Neural progenitor cell (in vitro differentiated cells): ENCODE measurements at regions not wholly inside any gene's neighbourhood (a gene's known extent, or its start where the extent isn't known, plus 50 kb on each side); places are given as distances from the start of the nearest gene placed in this dataset.

Source experiments
- DNase-seq: peaks from one replicate; pipeline ENCODE4 v3.0.0-alpha.2; 2016; ENCODE audit warnings: low spot score
- H2AFZ ChIP-seq: fragments of 200-600 bp; sonication (generic); replicated peaks from 2 replicates; pipeline ENCODE4 v1.6.1; 2016; ENCODE audit warnings: antibody characterized with exemption
- H3F3A ChIP-seq: fragments of 200-600 bp; sonication (generic); 2 replicates; pipeline ENCODE4 v1.6.1; 2016; ENCODE audit warnings: antibody characterized with exemption, low read depth
- H3K27ac ChIP-seq: fragments of 200-600 bp; sonication (generic); 2 replicates; pipeline ENCODE4 v1.5.1; 2016; ENCODE audit warnings: mild to moderate bottlenecking
- H3K27me3 ChIP-seq: fragments of 200-600 bp; sonication (generic); 2 replicates; pipeline ENCODE4 v1.6.1; 2016; ENCODE audit warnings: mild to moderate bottlenecking, moderate library complexity
- H3K36me3 ChIP-seq: fragments of 200-600 bp; sonication (generic); 2 replicates; pipeline ENCODE4 v1.5.1; 2016
- H3K4me1 ChIP-seq: fragments of 200-600 bp; sonication (generic); 2 replicates; pipeline ENCODE4 v1.6.1; 2016; ENCODE audit warnings: mixed run types
- H3K4me2 ChIP-seq: fragments of 200-600 bp; sonication (generic); 2 replicates; pipeline ENCODE4 v1.6.1; 2016
- H3K4me3 ChIP-seq: fragments of 200-600 bp; sonication (generic); 2 replicates; pipeline ENCODE4 v1.5.1; 2016
- H3K79me2 ChIP-seq: fragments of 200-600 bp; sonication (generic); 2 replicates; pipeline ENCODE4 v1.6.1; 2016; ENCODE audit warnings: low read depth
- H3K9ac ChIP-seq: fragments of 200-600 bp; sonication (generic); 2 replicates; pipeline ENCODE4 v1.6.1; 2016
- H3K9me3 ChIP-seq: fragments of 200-600 bp; sonication (generic); 2 replicates; pipeline ENCODE4 v1.5.1; 2016; ENCODE audit warnings: low read depth
- H4K20me1 ChIP-seq: fragments of 200-600 bp; sonication (generic); 2 replicates; pipeline ENCODE4 v1.6.1; 2016; ENCODE audit warnings: low read depth
- H3K27ac Mint-ChIP-seq: 3 replicates; pipeline ENCODE4 v1.8.0; 2021; ENCODE audit warnings: mixed read lengths
- H3K27me3 Mint-ChIP-seq: 2 replicates; pipeline ENCODE4 v1.8.0; 2022; ENCODE audit warnings: low read depth, mild to moderate bottlenecking, inconsistent platforms, moderate library complexity, mixed read lengths; ENCODE audit not compliant: insufficient read depth
- H3K36me3 Mint-ChIP-seq: 3 replicates; pipeline ENCODE4 v1.8.0; 2021; ENCODE audit warnings: mixed read lengths
- H3K4me1 Mint-ChIP-seq: 3 replicates; pipeline ENCODE4 v1.8.0; 2021; ENCODE audit warnings: mixed read lengths
- H3K4me3 Mint-ChIP-seq: 3 replicates; pipeline ENCODE4 v1.8.0; 2021; ENCODE audit warnings: mild to moderate bottlenecking, moderate library complexity, mixed read lengths
- H3K9me3 Mint-ChIP-seq: 3 replicates; pipeline ENCODE4 v1.8.0; 2020; ENCODE audit warnings: mixed read lengths
- EZH2 ChIP-seq: fragments of 200-600 bp; sonication (generic); IDR thresholded peaks from 2 replicates; pipeline ENCODE4 v1.6.1; 2017; ENCODE audit warnings: antibody characterized with exemption, mild to moderate bottlenecking, moderate library complexity
- EZH2phosphoT487 ChIP-seq: fragments of 200-600 bp; sonication (generic); IDR thresholded peaks from 2 replicates; pipeline ENCODE4 v1.6.1; 2017; ENCODE audit warnings: antibody characterized with exemption
- TF ChIP-seq, protein P1 (sequence below): fragments of 200-600 bp; sonication (generic); IDR thresholded peaks from 2 replicates; pipeline ENCODE4 v1.5.1; 2017; ENCODE audit warnings: antibody characterized with exemption, mild to moderate bottlenecking

DNA sequence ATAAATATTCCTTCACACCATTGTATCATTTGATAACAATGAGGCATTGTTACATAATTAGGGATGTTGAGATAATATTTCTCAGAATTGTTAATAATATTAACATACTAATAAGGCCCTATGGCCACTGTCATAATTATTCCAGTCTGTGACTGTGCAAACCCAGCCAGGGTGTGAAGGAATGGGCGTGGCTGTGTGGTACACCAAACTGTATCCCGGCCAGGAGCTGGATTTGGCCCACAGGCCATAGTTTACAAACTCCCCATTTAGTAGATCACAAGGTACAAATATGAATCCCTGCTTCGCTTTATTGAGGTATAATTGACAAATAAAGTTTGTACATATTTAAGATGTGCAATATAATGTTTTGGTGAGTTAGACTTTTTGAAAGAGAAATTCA, 894.7 kb downstream of the C6orf118 start:
- TF ChIP-seq EZH2 (no peak), EZH2phosphoT487 (no peak)
- TF ChIP-seq, protein P1, sequence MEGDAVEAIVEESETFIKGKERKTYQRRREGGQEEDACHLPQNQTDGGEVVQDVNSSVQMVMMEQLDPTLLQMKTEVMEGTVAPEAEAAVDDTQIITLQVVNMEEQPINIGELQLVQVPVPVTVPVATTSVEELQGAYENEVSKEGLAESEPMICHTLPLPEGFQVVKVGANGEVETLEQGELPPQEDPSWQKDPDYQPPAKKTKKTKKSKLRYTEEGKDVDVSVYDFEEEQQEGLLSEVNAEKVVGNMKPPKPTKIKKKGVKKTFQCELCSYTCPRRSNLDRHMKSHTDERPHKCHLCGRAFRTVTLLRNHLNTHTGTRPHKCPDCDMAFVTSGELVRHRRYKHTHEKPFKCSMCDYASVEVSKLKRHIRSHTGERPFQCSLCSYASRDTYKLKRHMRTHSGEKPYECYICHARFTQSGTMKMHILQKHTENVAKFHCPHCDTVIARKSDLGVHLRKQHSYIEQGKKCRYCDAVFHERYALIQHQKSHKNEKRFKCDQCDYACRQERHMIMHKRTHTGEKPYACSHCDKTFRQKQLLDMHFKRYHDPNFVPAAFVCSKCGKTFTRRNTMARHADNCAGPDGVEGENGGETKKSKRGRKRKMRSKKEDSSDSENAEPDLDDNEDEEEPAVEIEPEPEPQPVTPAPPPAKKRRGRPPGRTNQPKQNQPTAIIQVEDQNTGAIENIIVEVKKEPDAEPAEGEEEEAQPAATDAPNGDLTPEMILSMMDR, result no peak
- Mint-ChIP-seq H3K9me3 (peaks cover 9% of the 10 kb centered on the region), H3K36me3 (no peaks in the 10 kb centered on the region), H3K4me3 (no peak overlapping the region), H3K27me3 (peaks cover 3% of the 10 kb centered on the region), H3K4me1 (peaks cover 33% of the 10 kb centered on the region), H3K27ac (peak overlapping the region; percentile 44)
- Histone ChIP-seq H3K27me3 (no peaks in the 10 kb centered on the region), H3K4me2 (no peak overlapping the region), H3F3A (no peaks in the 10 kb centered on the region), H3K4me1 (peaks cover 14% of the 10 kb centered on the region), H3K36me3 (no peaks in the 10 kb centered on the region), H3K4me3 (no peak overlapping the region), H4K20me1 (no peaks in the 10 kb centered on the region), H3K9me3 (no peaks in the 10 kb centered on the region), H2AFZ (no peak overlapping the region), H3K9ac (no peak overlapping the region), H3K27ac (no peak overlapping the region), H3K79me2 (no peaks in the 10 kb centered on the region)
- no peak for DNase-seq

DNA sequence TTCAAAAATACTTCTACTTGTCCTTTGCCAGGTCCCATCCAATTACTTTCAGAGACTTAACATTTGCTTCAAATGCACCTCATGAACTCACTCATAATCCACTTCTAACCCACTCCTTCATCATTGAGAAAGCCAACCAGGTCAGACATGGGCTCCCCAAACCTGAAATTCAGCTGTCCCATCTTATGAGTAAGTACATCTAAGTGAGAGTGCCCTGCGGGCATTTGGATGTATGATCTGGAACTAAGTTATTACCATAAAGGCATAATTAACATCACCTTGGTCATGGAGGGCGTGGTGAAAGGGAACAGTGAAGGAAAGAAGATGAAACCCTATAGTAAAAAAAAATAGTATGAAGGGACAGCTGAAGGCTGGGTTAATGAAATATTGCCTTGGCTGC, 896.8 kb downstream of the C6orf118 start:
- no peak overlapping the region for H3K4me3 Mint-ChIP-seq

DNA sequence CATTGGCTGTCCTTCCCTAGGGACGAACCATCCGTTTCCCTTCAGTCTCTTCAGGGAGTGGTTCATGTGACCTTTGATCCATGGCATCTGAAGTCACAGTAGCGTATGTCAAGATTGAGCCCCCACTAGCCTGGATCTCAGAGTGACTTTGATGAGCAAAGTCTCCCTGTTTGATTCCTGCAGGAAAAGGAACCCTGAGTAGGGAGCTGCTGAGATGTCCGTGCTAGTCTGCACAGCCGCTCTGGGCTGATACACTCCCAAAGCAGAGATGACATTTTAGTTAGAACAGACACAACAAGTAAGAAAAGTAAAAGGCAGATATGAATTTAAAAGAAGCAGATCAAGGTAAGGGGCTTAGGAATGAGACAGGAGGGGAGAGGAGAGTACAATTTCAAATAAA, 899.4 kb downstream of the C6orf118 start:
- no peak overlapping the region for H3K27ac ChIP-seq
- TF ChIP-seq EZH2phosphoT487 (no peak), EZH2 (no peak)
- TF ChIP-seq, protein P1, result no peak
- H3K4me3 Mint-ChIP-seq, result no peak overlapping the region
- no peaks in the 10 kb centered on the region for H3K9me3 ChIP-seq
- H3K36me3 ChIP-seq, result no peaks in the 10 kb centered on the region
- H3K4me2 ChIP-seq, result no peak overlapping the region
- H3K79me2 ChIP-seq, result no peaks in the 10 kb centered on the region
- H4K20me1 ChIP-seq, result no peaks in the 10 kb centered on the region
- H3K9me3 Mint-ChIP-seq, result peaks cover 7% of the 10 kb centered on the region
- no peak overlapping the region for H3K9ac ChIP-seq
- peak overlapping the region; percentile 35 for H2AFZ ChIP-seq
- no peaks in the 10 kb centered on the region for H3K27me3 ChIP-seq
- no peak overlapping the region for H3K4me3 ChIP-seq
- H3F3A ChIP-seq, result no peaks in the 10 kb centered on the region
- H3K36me3 Mint-ChIP-seq, result no peaks in the 10 kb centered on the region
- H3K27me3 Mint-ChIP-seq, result peaks cover 3% of the 10 kb centered on the region
- H3K4me1 Mint-ChIP-seq, result peaks cover 5% of the 10 kb centered on the region
- peaks cover 3% of the 10 kb centered on the region for H3K4me1 ChIP-seq
- H3K27ac Mint-ChIP-seq, result peak overlapping the region; percentile 11
- no peak for DNase-seq

More for the DNA sequence above, 896.8 kb downstream of the C6orf118 start:
- H3F3A ChIP-seq, result no peaks in the 10 kb centered on the region
- Mint-ChIP-seq H3K4me1 (peaks cover 23% of the 10 kb centered on the region), H3K27ac (no peak overlapping the region), H3K27me3 (peaks cover 3% of the 10 kb centered on the region), H3K36me3 (no peaks in the 10 kb centered on the region), H3K9me3 (peaks cover 7% of the 10 kb centered on the region)
- TF ChIP-seq, protein P1, result no peak
- TF ChIP-seq EZH2 (no peak), EZH2phosphoT487 (no peak)
- no peak overlapping the region for H3K4me3 ChIP-seq
- H3K9ac ChIP-seq, result no peak overlapping the region
- H3K27me3 ChIP-seq, result no peaks in the 10 kb centered on the region
- no peaks in the 10 kb centered on the region for H3K9me3 ChIP-seq
- peaks cover 17% of the 10 kb centered on the region for H3K4me1 ChIP-seq
- H3K36me3 ChIP-seq, result no peaks in the 10 kb centered on the region
- no peak for DNase-seq
- H2AFZ ChIP-seq, result no peak overlapping the region
- no peaks in the 10 kb centered on the region for H4K20me1 ChIP-seq
- no peak overlapping the region for H3K4me2 ChIP-seq
- no peak overlapping the region for H3K27ac ChIP-seq
- no peaks in the 10 kb centered on the region for H3K79me2 ChIP-seq
